IMR-90 (cell line): ENCODE measurements at regions not wholly inside any gene's neighbourhood (a gene's known extent, or its start where the extent isn't known, plus 50 kb on each side); places are given as distances from the start of the nearest gene placed in this dataset.

Experiments
- ATAC-seq: fragments of 200-7000 bp; cut with Tn5 transposase; 2 replicates; pipeline ENCODE4 v1.9.1; 2020; ENCODE audit warnings: low read depth, mild to moderate bottlenecking, moderate library complexity
- BruUV-seq: library from RNA; stranded (reverse); fragments of 400-500 nt; replicated peaks from 2 replicates; lab custom pipeline; 2021; lab: Mats Ljungman, UMichigan
- CTCF ChIA-PET: fragments of 300-600 bp; formaldehyde crosslinking; extraction: SDS; loops from one replicate; lab custom pipeline; 2021; ENCODE audit warnings: antibody characterized with exemption; lab: Yijun Ruan, JAX
- POLR2A ChIA-PET: fragments of 300-600 bp; sonication (Branson Sonifier 250); formaldehyde crosslinking; loops from one replicate; lab custom pipeline; 2022; ENCODE audit warnings: antibody characterized with exemption; ENCODE audit not compliant: unreplicated experiment; lab: Charles Lee
- DNase-seq: peaks from one replicate; pipeline ENCODE4 v3.0.0; 2013
- H2AFZ ChIP-seq: replicated peaks from 2 replicates; pipeline ENCODE3; 2013; ENCODE audit warnings: low read length, mild to moderate bottlenecking; ENCODE audit not compliant: poor library complexity
- H2AK5ac ChIP-seq: 2 replicates; pipeline ENCODE4 v1.6.1; 2013; ENCODE audit warnings: low read depth, low read length, inconsistent platforms
- H2AK9ac ChIP-seq: replicated peaks from 2 replicates; pipeline ENCODE3; 2013; ENCODE audit warnings: mild to moderate bottlenecking, low read depth, low read length, moderate library complexity; ENCODE audit not compliant: poor library complexity
- H2BK120ac ChIP-seq: 2 replicates; pipeline ENCODE4 v1.6.1; 2013; ENCODE audit warnings: low read depth, low read length, inconsistent platforms
- H2BK15ac ChIP-seq: 3 replicates; pipeline ENCODE4 v1.6.1; 2013; ENCODE audit warnings: low read depth, low read length, inconsistent platforms
- H2BK20ac ChIP-seq: 2 replicates; pipeline ENCODE4 v1.6.1; 2013; ENCODE audit warnings: low read depth, mild to moderate bottlenecking, inconsistent platforms, low read length, moderate library complexity
- H2BK5ac ChIP-seq: 2 replicates; pipeline ENCODE4 v1.6.1; 2013; ENCODE audit warnings: mild to moderate bottlenecking, low read depth, low read length, inconsistent platforms; ENCODE audit not compliant: poor library complexity, severe bottlenecking
- H3K14ac ChIP-seq: replicated peaks from 2 replicates; pipeline ENCODE4 v1.6.1; 2013; ENCODE audit warnings: low read depth, low read length, inconsistent platforms
- H3K18ac ChIP-seq: 2 replicates; pipeline ENCODE4 v1.6.1; 2013; ENCODE audit warnings: low read depth, low read length, control low read depth
- H3K23ac ChIP-seq: 2 replicates; pipeline ENCODE4 v1.6.1; 2013; ENCODE audit warnings: low read depth, low read length, inconsistent platforms
- H3K27ac ChIP-seq: 2 replicates; pipeline ENCODE4 v1.5.1; 2013; ENCODE audit warnings: mild to moderate bottlenecking, control low read depth, low read length; ENCODE audit not compliant: insufficient read depth
- H3K27me3 ChIP-seq: 2 replicates; pipeline ENCODE4 v1.6.1; 2013; ENCODE audit warnings: low read length; ENCODE audit not compliant: control insufficient read depth, insufficient read depth
- H3K36me3 ChIP-seq: 2 replicates; pipeline ENCODE4 v1.6.1; 2013; ENCODE audit warnings: low read length, mixed read lengths; ENCODE audit not compliant: control insufficient read depth, insufficient read depth
- H3K4ac ChIP-seq: 2 replicates; pipeline ENCODE4 v1.6.1; 2013; ENCODE audit warnings: low read depth, low read length, inconsistent platforms
- H3K4me1 ChIP-seq: 2 replicates; pipeline ENCODE4 v1.6.1; 2013; ENCODE audit warnings: low read length, mixed read lengths; ENCODE audit not compliant: control insufficient read depth, insufficient read depth
- H3K4me2 ChIP-seq: 2 replicates; pipeline ENCODE4 v1.6.1; 2013; ENCODE audit warnings: low read depth, mild to moderate bottlenecking, control low read depth, low read length, moderate library complexity
- H3K4me3 ChIP-seq: 2 replicates; pipeline ENCODE4 v1.5.1; 2013; ENCODE audit warnings: low read depth, mild to moderate bottlenecking, control low read depth, low read length, moderate library complexity; ENCODE audit not compliant: insufficient read depth
- H3K56ac ChIP-seq: 2 replicates; pipeline ENCODE4 v1.6.1; 2013; ENCODE audit warnings: low read length, inconsistent platforms; ENCODE audit not compliant: insufficient read depth; ENCODE audit errors: extremely low read depth
- H3K79me1 ChIP-seq, 2 experiments: 2 replicates each; pipeline ENCODE4 v1.6.1; 2013; ENCODE audit warnings: low read length in 2 of 2, inconsistent platforms in 1 of 2, low read depth in 1 of 2
- H3K9ac ChIP-seq: 2 replicates; pipeline ENCODE4 v1.6.1; 2013; ENCODE audit warnings: low read depth, low read length, control low read depth
- H3K9me1 ChIP-seq: 2 replicates; pipeline ENCODE4 v1.6.1; 2013; ENCODE audit warnings: low read length, inconsistent platforms; ENCODE audit not compliant: insufficient read depth
- H3K9me3 ChIP-seq: 2 replicates; pipeline ENCODE4 v1.6.1; 2013; ENCODE audit warnings: low read length; ENCODE audit not compliant: control insufficient read depth, insufficient read depth
- H4K20me1 ChIP-seq: 2 replicates; pipeline ENCODE4 v1.6.1; 2013; ENCODE audit warnings: low read length, inconsistent platforms; ENCODE audit not compliant: insufficient read depth
- H4K5ac ChIP-seq: 2 replicates; pipeline ENCODE4 v1.6.1; 2013; ENCODE audit warnings: mild to moderate bottlenecking, low read depth, low read length, control low read depth
- H4K8ac ChIP-seq, 2 experiments: 2 replicates each; pipeline ENCODE4 v1.6.1; 2013; ENCODE audit warnings: low read depth in 2 of 2, low read length in 2 of 2, control low read depth in 1 of 2, inconsistent platforms in 1 of 2
- H4K91ac ChIP-seq: 2 replicates; pipeline ENCODE4 v1.6.1; 2013; ENCODE audit warnings: low read depth, low read length, inconsistent platforms; ENCODE audit not compliant: insufficient read depth
- BHLHE40 ChIP-seq: fragments of 150-350 bp; IDR thresholded peaks from 2 replicates; pipeline ENCODE4 v1.6.1; 2016; ENCODE audit warnings: mild to moderate bottlenecking, low read depth, low read length
- CEBPB ChIP-seq: IDR thresholded peaks from 2 replicates; pipeline ENCODE4 v1.6.1; 2012; ENCODE audit warnings: low read depth, low read length, improper control_type of control experiment
- FOS ChIP-seq: fragments of 150-350 bp; IDR thresholded peaks from 2 replicates; pipeline ENCODE4 v1.6.1; 2016; ENCODE audit warnings: low read depth, low read length
- MAZ ChIP-seq: IDR thresholded peaks from 2 replicates; pipeline ENCODE4 v1.6.1; 2012; ENCODE audit warnings: low read depth, mild to moderate bottlenecking, low read length, improper control_type of control experiment, moderate library complexity, borderline replicate concordance
- MXI1 ChIP-seq: IDR thresholded peaks from 2 replicates; pipeline ENCODE4 v1.6.1; 2012; ENCODE audit warnings: low read depth, mild to moderate bottlenecking, low read length, moderate library complexity, borderline replicate concordance
- POLR2A ChIP-seq: IDR thresholded peaks from 2 replicates; pipeline ENCODE4 v1.6.1; 2012; ENCODE audit warnings: mild to moderate bottlenecking, low read depth, low read length
- RCOR1 ChIP-seq: IDR thresholded peaks from 2 replicates; pipeline ENCODE4 v1.6.1; 2012; ENCODE audit warnings: mild to moderate bottlenecking, low read length, improper control_type of control experiment; ENCODE audit not compliant: insufficient replicate concordance
- dilution Hi-C: fragments of 300-500 bp; cut with HindIII; formaldehyde crosslinking; loops from one replicate; pipeline ENCODE4 v1.14.3; 2018; ENCODE audit warnings: low sequenced_read_pairs; ENCODE audit not compliant: unreplicated experiment
- in situ Hi-C: fragments of 300-500 bp; cut with MboI; formaldehyde crosslinking; loops from 3 replicates; pipeline ENCODE4 v1.14.3; 2019; ENCODE audit warnings: low sequenced_read_pairs, inconsistent platforms, mixed read lengths
- intact Hi-C: fragments of 100-400 bp; cut with micrococcal nuclease; formaldehyde crosslinking; loops from 2 replicates; pipeline ENCODE4 v1.10.0; 2022

DNA sequence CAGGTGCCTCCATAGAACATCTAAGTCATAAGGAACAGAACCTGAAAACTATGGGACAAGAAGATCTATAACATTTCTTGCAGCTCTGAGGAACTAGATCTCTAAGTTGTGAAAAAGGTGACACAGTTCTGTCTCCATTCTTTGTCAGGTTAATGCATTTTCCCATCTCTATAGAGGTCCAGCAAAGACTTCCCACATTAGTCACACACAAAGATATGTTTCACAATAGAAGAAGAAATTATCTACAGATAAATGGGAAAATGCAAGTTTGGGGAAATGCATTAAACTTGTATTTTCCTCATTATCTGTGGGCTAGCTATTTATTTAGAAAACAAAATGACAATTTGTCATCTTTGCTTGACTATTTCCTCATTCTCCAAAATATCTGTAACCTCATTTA lies 458.6 kb upstream of the PAPPA start:
- H2BK120ac ChIP-seq, result peak overlapping the region; percentile 60; the same call in 1 of the 2 replicates
- peaks cover 5% of the 10 kb centered on the region; the same call in 1 of the 2 replicates for H3K9me1 ChIP-seq
- H4K8ac ChIP-seq, result 0 out of 4 replicates have a peak overlapping the region, but pooled peaks of 1 of the 2 experiments have one; percentile 15
- 0 out of 3 replicates have a peak overlapping the region, but pooled peaks have one; percentile 4 for H2BK15ac ChIP-seq
- peak overlapping the region; percentile 83 for H4K5ac ChIP-seq
- in situ Hi-C loops (loop anchor here (5.0 to 10.0 kb wide), 2 partner anchors 460 to 877 kb away; partner anchors contain the start of gene PAPPA), intact Hi-C loops (loop anchor here (1.0 to 10.0 kb wide), 7 partner anchors 102 to 967 kb away; no protein-coding TSS in a partner anchor), dilution Hi-C loops (no loop called here)
- no peak overlapping the region for H2AK9ac ChIP-seq
- H2BK5ac ChIP-seq, result no peak overlapping the region
- H3K4me1 ChIP-seq, result peaks cover 13% of the 10 kb centered on the region
- H3K18ac ChIP-seq, result peak overlapping the region; percentile 83
- TF ChIP-seq MAZ (no peak), BHLHE40 (no peak), MXI1 (no peak), CEBPB (peak; percentile 78), POLR2A (no peak), RCOR1 (no peak), FOS (no peak)
- H3K14ac ChIP-seq, result no peak overlapping the region
- H3K27ac ChIP-seq, result no peak overlapping the region
- no peak overlapping the region for H3K23ac ChIP-seq
- DNase-seq (peak; percentile 32), ATAC-seq (no peak)
- peak overlapping the region; percentile 16; the same call in 1 of the 2 replicates for H2BK20ac ChIP-seq
- H3K56ac ChIP-seq, result no peak overlapping the region
- H3K36me3 ChIP-seq, result no peaks in the 10 kb centered on the region
- ChIA-PET POLR2A (no interaction called here), CTCF (interaction anchor here (0.8 to 0.9 kb wide), 2 partner anchors 100 to 877 kb away, joined by 3 read pairs; no protein-coding TSS in a partner anchor)
- no peak overlapping the region for H3K4me3 ChIP-seq
- H3K4me2 ChIP-seq, result no peak overlapping the region
- H3K9me3 ChIP-seq, result no peaks in the 10 kb centered on the region
- no peaks in the 10 kb centered on the region for H4K20me1 ChIP-seq
- H3K79me1 ChIP-seq, result no peaks in the 10 kb centered on the region
- H4K91ac ChIP-seq, result peak overlapping the region; percentile 49; the same call in 1 of the 2 replicates
- no peak overlapping the region for H3K9ac ChIP-seq
- no peak overlapping the region for H2AFZ ChIP-seq
- no peak overlapping the region for H2AK5ac ChIP-seq
- BruUV-seq, result no TSS peak
- no peak overlapping the region; the same call in 1 of the 2 replicates for H3K4ac ChIP-seq
- no peaks in the 10 kb centered on the region for H3K27me3 ChIP-seq
